Tibial nerve (tissue), 4 donors: ENCODE measurements at regions not wholly inside any gene's neighbourhood (a gene's known extent, or its start where the extent isn't known, plus 50 kb on each side); places are given as distances from the start of the nearest gene placed in this dataset.
A peak's percentile ranks its signal among the peaks of the same experiment; 100 is the strongest.

Experiments used
- DNase-seq, 2 donors: peaks; one replicate each; pipeline ENCODE4 v3.0.0-alpha.2; 2019; ENCODE audit warnings: low spot score in 2 of 2
- H3K27ac ChIP-seq, 4 donors: fragments of 200-600 bp; sonication (generic) in 3 of 4; one replicate each; pipeline ENCODE4 v1.5.1; 2017 to 2019; ENCODE audit warnings: mild to moderate bottlenecking in 1 of 4
- H3K27me3 ChIP-seq, 2 donors: fragments of 200-600 bp; sonication (generic) in 1 of 2; one replicate each; pipeline versions ENCODE4 v1.5.1 to v1.6.0; 2017 to 2019
- H3K36me3 ChIP-seq, 3 donors: fragments of 200-600 bp; sonication (generic); one replicate each; pipeline ENCODE4 v1.5.1; 2018 to 2019
- H3K4me1 ChIP-seq, 4 donors: fragments of 200-600 bp; sonication (generic) in 3 of 4; one replicate each; pipeline ENCODE4 v1.5.1; 2017 to 2019
- H3K4me3 ChIP-seq, 4 donors: fragments of 200-600 bp; sonication (generic) in 3 of 4; one replicate each; pipeline ENCODE4 v1.5.1; 2017 to 2019; ENCODE audit warnings: mild to moderate bottlenecking in 1 of 4, moderate library complexity in 1 of 4
- H3K9me3 ChIP-seq, 4 donors: fragments of 200-600 bp; sonication (generic) in 3 of 4; one replicate each; pipeline ENCODE4 v1.5.1; 2017 to 2019
- EP300 ChIP-seq, 2 donors: sonication (generic); formaldehyde crosslinking; IDR thresholded peaks; one replicate each; pipeline ENCODE4 v1.6.1; 2017; ENCODE audit warnings: antibody characterized with exemption in 2 of 2, mild to moderate bottlenecking in 1 of 2
- POLR2A ChIP-seq, 2 donors: fragments of 450-650 bp; IDR thresholded peaks; one replicate each; pipeline ENCODE4 v1.6.1; 2017; ENCODE audit warnings: antibody characterized with exemption in 2 of 2, mild to moderate bottlenecking in 2 of 2, moderate library complexity in 2 of 2
- WGBS, 2 donors: methylation state at CpG; one replicate each; pipeline ENCODE4 v1.1.5; 2018; 5-methylcytosine and 5-hydroxymethylcytosine counted together
- TF ChIP-seq, protein P1 (sequence below), 5 experiments: fragments of 200-600 bp in 3 of 5; fragments of 450-650 bp in 2 of 5; sonication (generic) in 3 of 5; IDR thresholded peaks; one replicate each; pipeline ENCODE4 v1.5.1; 2016 to 2019; ENCODE audit warnings: antibody characterized with exemption in 5 of 5, mild to moderate bottlenecking in 3 of 5, moderate library complexity in 2 of 5

DNA sequence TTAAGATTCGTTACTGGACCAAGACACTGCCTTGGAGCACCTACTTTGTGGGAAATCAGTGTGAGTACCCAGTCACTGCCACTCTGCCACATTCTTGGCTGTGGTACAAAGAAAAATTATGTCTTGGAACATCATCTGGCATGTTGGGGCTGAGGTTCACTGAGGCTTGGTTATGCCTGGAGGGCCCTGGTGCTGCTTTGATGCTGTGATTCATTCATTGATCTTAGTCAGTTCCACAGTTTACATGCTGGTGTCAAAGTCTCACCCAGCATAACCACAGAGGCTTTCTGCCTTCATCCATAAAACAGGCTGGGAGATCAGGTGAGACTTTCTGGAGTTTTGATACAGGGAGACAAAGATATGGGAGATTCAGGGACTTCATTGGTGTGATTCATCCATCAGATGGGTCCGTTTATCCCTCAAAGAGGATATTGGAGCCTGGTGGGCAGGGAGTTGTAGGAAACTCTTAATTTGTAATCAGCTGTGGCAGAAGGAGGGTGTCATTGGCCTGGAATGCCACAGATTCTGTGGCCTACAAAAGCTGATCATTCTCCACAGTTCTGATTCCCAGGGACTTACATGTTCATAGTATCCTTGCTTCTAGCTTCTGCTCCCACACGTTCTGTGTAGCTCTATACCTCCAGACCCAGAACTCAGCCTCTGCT lies 322.5 kb downstream of the PMP22 start:
- Histone ChIP-seq H3K36me3 (no peaks in the 10 kb centered on the region), H3K27me3 (no peaks in the 10 kb centered on the region), H3K9me3 (no peaks in the 10 kb centered on the region), H3K27ac (no peak overlapping the region), H3K4me1 (peaks cover 0 to 13% (median 0%) of the 10 kb centered on the region in 4 donors), H3K4me3 (no peak overlapping the region)
- 77 to 78% methylated on average over 3 of the region's 3 CpGs for WGBS, 2 donors
- no peak for TF ChIP-seq EP300 (IDR thresholded peaks at IDR 0.05)
- TF ChIP-seq POLR2A (IDR thresholded peaks at IDR 0.05) = no peak
- TF ChIP-seq, protein P1, sequence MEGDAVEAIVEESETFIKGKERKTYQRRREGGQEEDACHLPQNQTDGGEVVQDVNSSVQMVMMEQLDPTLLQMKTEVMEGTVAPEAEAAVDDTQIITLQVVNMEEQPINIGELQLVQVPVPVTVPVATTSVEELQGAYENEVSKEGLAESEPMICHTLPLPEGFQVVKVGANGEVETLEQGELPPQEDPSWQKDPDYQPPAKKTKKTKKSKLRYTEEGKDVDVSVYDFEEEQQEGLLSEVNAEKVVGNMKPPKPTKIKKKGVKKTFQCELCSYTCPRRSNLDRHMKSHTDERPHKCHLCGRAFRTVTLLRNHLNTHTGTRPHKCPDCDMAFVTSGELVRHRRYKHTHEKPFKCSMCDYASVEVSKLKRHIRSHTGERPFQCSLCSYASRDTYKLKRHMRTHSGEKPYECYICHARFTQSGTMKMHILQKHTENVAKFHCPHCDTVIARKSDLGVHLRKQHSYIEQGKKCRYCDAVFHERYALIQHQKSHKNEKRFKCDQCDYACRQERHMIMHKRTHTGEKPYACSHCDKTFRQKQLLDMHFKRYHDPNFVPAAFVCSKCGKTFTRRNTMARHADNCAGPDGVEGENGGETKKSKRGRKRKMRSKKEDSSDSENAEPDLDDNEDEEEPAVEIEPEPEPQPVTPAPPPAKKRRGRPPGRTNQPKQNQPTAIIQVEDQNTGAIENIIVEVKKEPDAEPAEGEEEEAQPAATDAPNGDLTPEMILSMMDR (IDR thresholded peaks at IDR 0.05) = no peak
- DNase-seq = no peak

DNA sequence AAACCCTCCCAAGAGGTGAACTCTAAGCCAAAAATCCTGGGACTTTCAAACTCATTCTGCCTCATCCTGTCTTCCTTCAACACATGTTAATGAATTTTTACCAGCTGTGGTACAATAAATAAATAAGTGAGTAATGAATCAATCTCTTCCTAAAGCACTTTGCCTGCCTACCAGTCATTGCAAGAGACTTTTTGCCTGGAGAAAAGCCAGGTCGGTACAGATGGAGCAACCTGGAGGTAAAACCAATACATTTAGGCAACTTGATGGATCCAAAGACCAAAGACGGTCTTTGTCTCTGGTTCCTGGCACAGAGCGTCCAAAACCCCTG lies 324.2 kb downstream of the PMP22 start:
- H3K4me3 ChIP-seq = no peak overlapping the region
- H3K4me1 ChIP-seq = peaks cover 0 to 13% (median 0%) of the 10 kb centered on the region in 4 donors
- H3K36me3 ChIP-seq = no peaks in the 10 kb centered on the region
- TF ChIP-seq POLR2A (IDR thresholded peaks at IDR 0.05) (no peak), EP300 (IDR thresholded peaks at IDR 0.05) (no peak)
- TF ChIP-seq, protein P1 (IDR thresholded peaks at IDR 0.05) = no peak
- no peaks in the 10 kb centered on the region for H3K27me3 ChIP-seq
- WGBS, 2 donors = 84 to 86% methylated on average over 3 of the region's 3 CpGs
- no peak overlapping the region for H3K27ac ChIP-seq
- no peak for DNase-seq
- no peaks in the 10 kb centered on the region for H3K9me3 ChIP-seq

DNA sequence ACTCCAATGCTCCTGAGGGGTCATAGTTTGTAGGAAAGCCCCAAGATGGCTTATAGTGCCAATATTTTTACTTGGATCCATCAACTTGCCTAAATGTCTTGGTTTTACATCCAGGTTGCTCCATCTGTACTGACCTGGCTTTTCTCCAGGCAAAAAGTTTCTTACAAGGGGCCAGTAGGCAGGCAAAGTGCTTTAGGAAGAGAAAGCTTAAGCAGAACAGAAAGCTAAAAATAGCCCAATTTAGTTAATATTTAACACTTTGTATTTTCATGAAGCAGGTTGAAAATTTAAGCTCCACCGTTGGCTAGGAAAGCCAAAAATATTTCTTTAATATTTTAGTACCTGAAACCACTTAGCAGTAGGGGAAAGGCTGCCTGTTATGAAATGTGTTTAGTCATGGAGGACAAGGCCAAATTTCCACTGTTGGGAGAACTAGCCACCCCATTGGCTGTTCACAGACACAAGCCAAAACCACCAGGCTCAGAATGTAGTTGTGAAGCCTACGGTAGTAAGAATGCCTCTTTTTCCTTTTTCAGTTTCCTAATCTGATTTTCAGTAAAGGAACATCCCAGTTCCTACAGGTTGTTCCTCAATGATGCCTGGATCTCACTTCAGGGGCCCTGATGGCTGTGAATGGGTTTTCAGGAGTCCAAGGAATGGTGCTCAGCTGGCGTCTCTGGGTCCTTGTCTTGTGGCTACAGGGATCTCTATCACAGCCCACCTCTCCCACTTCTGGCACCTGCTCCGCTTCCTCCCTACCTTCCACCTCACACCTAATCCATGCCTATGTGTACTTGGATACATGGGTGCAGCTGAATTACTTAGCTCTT lies 324.8 kb downstream of the PMP22 start:
- H3K4me1 ChIP-seq = peaks cover 0 to 13% (median 0%) of the 10 kb centered on the region in 4 donors
- H3K27ac ChIP-seq = peak overlapping the region in 1 of 4 donors; percentile 39
- H3K36me3 ChIP-seq = no peaks in the 10 kb centered on the region
- H3K27me3 ChIP-seq = no peaks in the 10 kb centered on the region
- H3K9me3 ChIP-seq = no peaks in the 10 kb centered on the region
- 78 to 82% methylated on average over 4 of the region's 4 CpGs for WGBS, 2 donors
- no peak overlapping the region for H3K4me3 ChIP-seq
- peak in 1 of 2 donors; percentile 25 for DNase-seq
- TF ChIP-seq, protein P1 (IDR thresholded peaks at IDR 0.05) = no peak
- no peak for TF ChIP-seq EP300 (IDR thresholded peaks at IDR 0.05)
- no peak for TF ChIP-seq POLR2A (IDR thresholded peaks at IDR 0.05)

DNA sequence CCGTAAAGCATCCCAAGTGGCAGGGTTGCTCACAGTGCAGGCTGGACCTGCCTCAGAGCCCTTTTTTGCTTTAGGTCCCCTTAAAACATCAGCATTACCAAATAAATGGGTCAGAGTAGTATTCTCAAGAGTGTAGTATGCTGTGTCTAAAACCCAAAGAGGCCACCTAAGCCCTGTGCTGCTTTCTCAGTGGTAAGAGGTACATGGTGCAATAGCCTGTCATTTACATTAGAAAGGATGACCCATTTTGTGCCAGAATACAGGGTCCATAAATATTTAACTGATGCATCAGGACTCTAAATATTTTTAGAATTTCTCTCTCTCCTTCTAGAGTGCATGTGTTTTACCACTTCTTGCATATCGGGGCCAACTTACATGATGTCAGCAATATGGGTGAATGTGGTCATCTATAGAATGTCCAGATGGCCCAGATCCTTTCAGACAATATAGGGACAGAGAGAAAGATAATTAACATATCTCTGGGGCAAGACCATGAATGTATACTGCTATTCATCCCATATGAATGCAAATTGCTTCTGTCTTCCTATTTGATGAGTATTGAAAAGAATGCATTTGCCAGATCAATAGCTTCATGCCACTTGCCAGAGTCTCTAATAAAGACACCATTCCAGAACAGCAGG lies 329.2 kb downstream of the PMP22 start:
- H3K27ac ChIP-seq = no peak overlapping the region
- no peak for DNase-seq
- 87 to 91% methylated on average over 2 of the region's 2 CpGs for WGBS, 2 donors
- no peaks in the 10 kb centered on the region for H3K9me3 ChIP-seq
- H3K36me3 ChIP-seq = no peaks in the 10 kb centered on the region
- H3K4me3 ChIP-seq = no peak overlapping the region
- H3K27me3 ChIP-seq = no peaks in the 10 kb centered on the region
- TF ChIP-seq POLR2A (IDR thresholded peaks at IDR 0.05) (no peak), EP300 (IDR thresholded peaks at IDR 0.05) (no peak)
- TF ChIP-seq, protein P1 (IDR thresholded peaks at IDR 0.05) = no peak
- H3K4me1 ChIP-seq = peaks cover 0 to 13% (median 0%) of the 10 kb centered on the region in 4 donors
